ENCODE measurements at regions not wholly inside any gene's neighbourhood (a gene's known extent, or its start where the extent isn't known, plus 50 kb on each side); places are given as distances from the start of the nearest gene placed in this dataset.
A peak's percentile ranks its signal among the peaks of the same experiment; 100 is the strongest.

- no peak for DNase-seq
These were observed 84.1 kb upstream of the PRR23E start for GRCh38 chr3:127108796-127109195.

- no peak for DNase-seq
These were observed 81.8 kb upstream of the PRR23E start for GRCh38 chr3:127110982-127111693.

GRCh38 chr3:127112796-127113570 is 79.9 kb upstream of the PRR23E start:
- DNase-seq: no peak

GRCh38 chr3:127113571-127113891 is 79.4 kb upstream of the PRR23E start:
- no peak for DNase-seq

- DNase-seq: no peak
These were observed 78.4 kb upstream of the PRR23E start for GRCh38 chr3:127114337-127115070.

- DNase-seq: no peak
These were observed 77.1 kb upstream of the PRR23E start for GRCh38 chr3:127115691-127116351.

- no peak for DNase-seq
These were observed 74.6 kb upstream of the PRR23E start for GRCh38 chr3:127118366-127118765.

- DNase-seq: no peak
These were observed 73.1 kb upstream of the PRR23E start for GRCh38 chr3:127119693-127120464.

GRCh38 chr3:127120851-127121647 is 71.9 kb upstream of the PRR23E start:
- DNase-seq: no peak

- DNase-seq: no peak
These were observed 71.0 kb upstream of the PRR23E start for GRCh38 chr3:127121885-127122284.

GRCh38 chr3:127123533-127123932 is 69.4 kb upstream of the PRR23E start:
- no peak for DNase-seq

- no peak for DNase-seq
These were observed 68.8 kb upstream of the PRR23E start for GRCh38 chr3:127124120-127124519.

GRCh38 chr3:127131424-127132170 is 61.3 kb upstream of the PRR23E start:
- DNase-seq: no peak

- no peak for DNase-seq
These were observed 60.1 kb upstream of the PRR23E start for GRCh38 chr3:127132876-127133275.

GRCh38 chr3:127133971-127134370 is 59.0 kb upstream of the PRR23E start:
- DNase-seq: no peak

GRCh38 chr3:127134466-127134865 is 58.5 kb upstream of the PRR23E start:
- DNase-seq: no peak

GRCh38 chr3:127134887-127135240 is 58.1 kb upstream of the PRR23E start:
- no peak for DNase-seq

- peak in 1 of 2 donors; percentile 58 for DNase-seq
These were observed 57.5 kb upstream of the PRR23E start for GRCh38 chr3:127135241-127136023.

- DNase-seq: no peak
These were observed 56.8 kb upstream of the PRR23E start for GRCh38 chr3:127136024-127136600.

- DNase-seq: no peak
These were observed 56.2 kb upstream of the PRR23E start for GRCh38 chr3:127136706-127137105.

All from inflammatory macrophage (primary cell).